ENCODE measurements at regions not wholly inside any gene's neighbourhood (a gene's known extent, or its start where the extent isn't known, plus 50 kb on each side); places are given as distances from the start of the nearest gene placed in this dataset.

DNA sequence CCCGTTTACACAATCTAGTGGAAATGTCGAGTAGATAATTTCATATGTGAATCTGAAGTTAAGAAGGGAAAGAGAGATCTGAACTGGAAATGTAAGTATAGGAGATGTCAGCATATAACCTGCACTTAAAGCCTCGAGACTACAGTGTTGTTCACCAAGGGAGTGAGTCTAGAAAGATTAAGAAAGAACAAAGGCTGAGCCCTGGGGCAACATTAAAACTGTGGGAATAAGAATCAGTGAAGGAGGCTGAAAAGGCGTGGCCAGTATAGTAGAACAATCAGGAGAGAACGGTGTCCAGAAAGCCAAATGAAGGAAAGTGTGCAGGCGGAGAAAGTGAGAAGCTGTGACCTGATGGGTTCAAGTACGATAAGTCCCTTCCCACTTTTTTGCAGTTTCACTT, 118.8 kb upstream of the TENM3 start:
- no peak for DNase-seq

DNA sequence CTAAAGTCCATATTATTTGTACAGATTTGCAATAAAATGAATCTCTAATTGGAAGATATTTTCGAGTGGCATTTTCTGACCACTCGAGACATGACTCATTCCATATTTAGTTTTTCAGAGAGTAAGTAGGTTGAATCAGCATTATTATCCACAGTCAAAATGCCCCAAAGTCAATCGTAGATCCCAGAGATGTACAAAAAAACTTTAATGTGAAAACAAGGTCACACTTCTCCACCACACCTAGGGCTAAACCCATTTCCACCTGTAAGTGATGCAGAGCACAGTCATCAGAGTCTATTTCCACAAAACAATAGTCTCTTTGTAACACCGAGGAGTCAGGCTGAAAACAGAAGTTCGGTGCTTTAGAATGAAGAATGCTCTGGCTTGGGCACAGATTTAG, 117.1 kb upstream of the TENM3 start:
- DNase-seq = no peak

DNA sequence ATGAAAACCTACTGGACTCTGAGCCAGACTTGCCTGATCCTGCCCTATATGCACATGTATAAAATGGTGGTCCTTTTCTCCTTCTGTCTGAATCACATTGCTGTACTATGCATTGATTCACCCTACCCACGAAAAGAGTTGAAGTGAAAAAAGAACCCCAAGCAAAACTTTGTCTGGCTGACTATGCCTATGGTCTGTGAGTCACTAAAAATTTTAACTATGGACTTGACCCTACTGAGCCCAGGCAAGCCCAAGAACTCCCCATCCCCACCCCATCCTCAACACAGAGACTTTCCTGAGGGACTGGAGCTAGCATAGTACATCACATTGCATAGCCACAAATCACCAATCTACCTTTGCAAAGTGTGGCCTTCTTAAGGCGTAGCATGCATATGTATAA, 116.6 kb upstream of the TENM3 start:
- no peak for DNase-seq

DNA sequence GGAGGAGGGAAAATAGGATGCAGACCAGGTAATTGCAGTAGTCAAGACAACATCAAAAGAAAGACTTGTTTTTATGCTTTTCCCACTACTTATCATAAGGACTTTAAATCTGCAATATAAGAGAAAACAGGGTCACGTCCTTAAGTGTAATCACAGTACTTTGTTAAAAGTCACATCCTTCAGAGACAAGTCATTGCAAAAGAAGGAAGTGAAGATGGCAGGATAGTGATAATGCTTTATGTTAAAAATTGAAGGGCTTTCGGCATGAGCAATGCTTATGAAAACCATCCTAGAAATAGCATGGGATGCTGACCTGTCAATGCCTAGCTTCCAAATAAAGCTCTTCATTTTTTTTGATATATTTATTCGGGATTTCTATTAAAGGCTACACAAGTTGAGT, 110.2 kb upstream of the TENM3 start:
- no peak for DNase-seq

DNA sequence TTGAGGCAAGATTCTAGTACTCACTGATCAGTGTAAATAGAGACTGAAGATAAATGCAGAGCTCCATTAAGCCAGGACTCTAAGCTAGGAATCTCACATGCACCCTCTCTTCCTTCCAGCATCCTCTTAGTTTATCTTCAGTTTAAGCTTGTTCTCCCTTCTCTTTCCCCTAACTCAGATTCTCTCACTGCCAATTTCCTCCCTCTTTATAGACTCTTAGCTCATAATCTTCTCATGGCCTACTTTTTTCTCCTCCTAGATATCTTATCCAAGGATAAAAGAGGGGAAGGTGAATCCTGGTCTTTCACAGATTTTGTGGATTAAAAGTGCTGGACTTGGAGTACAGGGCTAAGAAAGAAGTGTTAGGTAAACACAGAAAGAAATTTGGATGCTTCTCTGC, 108.9 kb upstream of the TENM3 start:
- no peak for DNase-seq

DNA sequence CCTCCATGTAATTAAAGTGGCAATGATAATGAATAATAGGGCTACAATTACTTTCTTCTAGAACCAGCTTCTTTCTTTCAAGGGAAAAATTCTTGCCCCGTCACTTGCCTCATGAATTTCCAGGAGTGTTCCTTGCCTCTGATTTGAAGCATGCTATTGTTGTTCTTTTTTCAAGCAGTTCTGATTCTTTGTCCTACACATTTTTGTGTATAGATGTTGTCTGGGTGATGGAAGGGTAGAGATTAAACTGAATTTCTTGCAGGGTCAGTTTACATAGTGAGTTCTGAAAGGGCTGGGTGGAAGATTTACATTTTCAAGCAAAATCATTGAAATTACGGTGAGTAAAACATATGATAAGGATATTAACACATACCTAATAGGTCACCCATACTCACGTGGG, 107.0 kb upstream of the TENM3 start:
- no peak for DNase-seq

DNA sequence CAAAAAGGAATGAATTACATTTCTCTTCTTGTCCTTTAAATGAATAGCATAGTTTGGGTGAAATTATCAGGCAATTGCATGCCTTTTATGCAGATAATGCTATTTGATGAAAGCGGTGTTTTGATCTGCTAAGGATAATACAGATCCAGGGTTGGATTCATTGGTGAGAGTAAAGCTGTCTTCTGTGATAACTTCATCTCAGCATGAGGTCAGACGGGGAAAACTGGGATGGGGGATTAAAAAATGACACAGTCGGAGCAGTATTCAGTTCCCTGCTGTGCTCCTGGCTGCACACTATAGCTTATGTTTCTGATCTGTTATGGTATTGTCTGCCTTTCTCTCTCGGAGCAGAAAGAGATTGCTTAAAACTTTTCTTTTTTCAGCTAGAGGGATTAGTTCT, 105.9 kb upstream of the TENM3 start:
- DNase-seq = no peak

DNA sequence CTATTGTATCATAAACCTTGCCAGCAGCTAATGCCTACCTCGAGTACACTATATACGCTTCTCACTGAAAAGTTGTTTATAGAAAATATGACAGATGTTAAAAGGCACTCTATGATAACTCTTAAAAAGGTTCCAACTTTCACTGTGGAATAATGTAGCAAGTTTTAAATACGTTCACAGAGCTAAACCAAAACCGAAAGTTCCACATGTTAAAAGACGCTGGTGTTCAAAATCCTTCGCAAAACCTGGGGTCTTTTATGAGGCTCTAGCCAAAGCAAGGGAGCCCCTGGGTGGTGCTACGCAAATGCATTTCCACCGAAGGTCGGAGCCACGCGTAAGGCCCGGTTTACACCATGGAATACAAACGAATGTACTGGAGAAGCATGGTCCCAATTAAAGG, 103.7 kb upstream of the TENM3 start:
- no peak for DNase-seq

DNA sequence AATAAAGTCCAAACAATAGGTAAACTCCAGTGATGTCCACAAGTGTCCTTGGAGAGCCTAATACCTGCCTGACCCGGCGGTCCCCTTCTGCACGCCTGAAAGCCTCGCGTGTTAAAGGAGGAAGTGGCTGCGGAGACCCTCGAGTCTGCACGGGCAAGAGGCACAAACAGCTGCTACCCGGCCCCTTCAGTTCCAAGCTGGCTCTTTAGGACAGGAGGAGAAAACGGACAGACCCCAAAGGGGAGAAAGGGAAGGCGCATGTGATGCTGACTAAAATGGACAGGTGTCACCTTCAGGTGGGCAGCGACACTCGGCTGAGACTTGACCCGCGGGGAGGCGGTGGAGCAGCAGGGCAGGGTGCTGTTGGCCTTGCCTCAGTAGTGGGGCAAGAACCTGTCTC, 102.7 kb upstream of the TENM3 start:
- no peak for DNase-seq

DNA sequence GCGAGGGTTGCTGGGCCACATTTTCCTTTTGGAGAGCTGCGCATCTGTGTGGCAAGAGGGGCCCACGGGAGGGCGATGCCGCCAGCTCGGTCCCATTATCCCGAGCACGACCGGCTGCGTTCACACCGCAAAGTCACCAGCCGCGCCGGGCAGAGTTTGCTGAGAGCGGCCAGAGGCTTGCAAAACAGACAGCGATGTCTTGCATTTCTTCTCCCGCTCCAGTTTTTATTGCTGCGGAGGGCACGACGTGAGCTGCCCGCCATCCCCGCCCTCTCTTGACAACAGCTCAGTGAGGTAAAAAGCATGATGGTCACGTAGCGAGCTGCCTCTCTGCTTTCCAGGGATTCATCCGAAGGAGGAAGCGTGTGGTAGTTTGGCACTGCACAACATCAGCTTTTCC, 102.1 kb upstream of the TENM3 start:
- DNase-seq = no peak

DNA sequence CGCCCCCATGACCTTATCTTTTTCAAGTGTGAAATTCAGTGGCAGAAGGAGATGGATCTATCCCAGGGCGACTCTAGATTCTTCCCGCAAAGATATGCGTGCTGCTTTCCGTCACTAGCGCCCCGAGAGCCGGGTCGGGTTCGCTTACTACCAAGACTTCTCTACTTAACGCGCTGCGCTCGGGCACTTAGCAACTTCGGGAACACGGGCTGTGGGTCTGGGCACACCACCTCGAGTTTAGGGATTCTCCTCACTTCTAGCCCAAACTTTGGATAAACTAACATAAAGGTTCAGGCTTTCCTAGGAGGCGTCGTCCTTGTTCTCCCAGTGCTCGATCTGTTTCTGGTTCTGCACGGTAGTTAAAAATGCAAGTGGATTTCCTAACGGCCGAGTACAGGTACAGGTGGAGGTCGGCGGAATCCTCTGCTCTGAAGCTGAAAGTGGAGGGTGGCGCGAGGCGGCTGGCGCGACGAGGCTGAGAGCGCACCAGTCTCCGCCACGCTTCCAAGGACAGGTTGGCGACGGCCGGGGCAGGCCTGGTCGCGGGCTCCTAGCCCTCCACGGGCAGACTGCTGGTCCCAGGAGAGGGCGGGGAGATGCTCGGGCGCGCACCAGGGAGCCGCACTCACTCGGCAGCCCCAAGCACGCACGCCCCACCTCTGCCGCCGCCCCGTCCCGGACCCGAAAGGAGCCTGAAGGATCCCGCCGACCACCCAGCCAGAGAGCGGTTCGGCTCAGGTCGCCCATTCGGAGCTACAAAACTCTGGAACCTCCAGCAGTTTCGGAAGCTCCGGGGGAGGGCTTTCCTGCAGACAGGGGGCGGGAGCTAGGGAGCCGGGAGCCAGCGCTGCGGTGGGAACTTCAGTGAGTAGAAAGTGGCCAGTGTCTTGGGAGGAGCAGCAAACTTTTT, 100.8 kb upstream of the TENM3 start:
- no peak for DNase-seq

DNA sequence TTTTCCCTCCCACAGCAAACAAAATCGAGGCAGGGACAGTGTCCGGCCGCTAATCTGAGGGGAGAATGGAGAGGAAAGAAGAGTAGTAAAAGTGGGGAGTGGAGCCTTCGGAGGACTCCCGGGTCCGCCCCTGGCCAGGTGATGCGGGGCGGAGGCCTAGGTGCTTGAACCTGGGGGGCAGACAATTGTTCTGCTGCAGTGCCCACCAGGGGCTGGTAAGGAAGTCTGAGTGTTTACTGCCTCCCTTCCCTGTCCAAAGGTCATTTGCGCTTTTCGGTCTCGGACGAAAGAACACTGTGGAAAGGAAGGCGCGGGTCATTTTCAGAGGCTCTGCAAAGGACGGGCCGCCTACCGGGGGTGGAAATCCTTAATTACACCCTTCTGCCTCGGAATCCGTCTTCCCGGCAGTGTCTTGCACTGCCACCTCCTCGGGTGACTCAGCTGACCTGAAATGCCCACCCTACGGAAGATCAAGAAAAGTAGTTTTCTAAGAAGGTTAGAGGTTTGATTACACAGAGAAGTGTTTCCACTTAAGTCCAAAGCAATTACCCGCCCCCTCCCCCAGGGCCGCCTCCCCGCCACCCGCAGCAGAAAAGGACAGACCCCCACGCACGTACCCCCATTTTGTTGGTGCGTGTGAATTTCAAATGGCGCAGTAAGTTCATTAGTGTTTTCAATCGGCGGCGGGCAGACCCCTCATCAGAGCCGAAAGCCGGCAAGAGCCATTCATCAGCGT, 99.9 kb upstream of the TENM3 start:
- no peak for DNase-seq

DNA sequence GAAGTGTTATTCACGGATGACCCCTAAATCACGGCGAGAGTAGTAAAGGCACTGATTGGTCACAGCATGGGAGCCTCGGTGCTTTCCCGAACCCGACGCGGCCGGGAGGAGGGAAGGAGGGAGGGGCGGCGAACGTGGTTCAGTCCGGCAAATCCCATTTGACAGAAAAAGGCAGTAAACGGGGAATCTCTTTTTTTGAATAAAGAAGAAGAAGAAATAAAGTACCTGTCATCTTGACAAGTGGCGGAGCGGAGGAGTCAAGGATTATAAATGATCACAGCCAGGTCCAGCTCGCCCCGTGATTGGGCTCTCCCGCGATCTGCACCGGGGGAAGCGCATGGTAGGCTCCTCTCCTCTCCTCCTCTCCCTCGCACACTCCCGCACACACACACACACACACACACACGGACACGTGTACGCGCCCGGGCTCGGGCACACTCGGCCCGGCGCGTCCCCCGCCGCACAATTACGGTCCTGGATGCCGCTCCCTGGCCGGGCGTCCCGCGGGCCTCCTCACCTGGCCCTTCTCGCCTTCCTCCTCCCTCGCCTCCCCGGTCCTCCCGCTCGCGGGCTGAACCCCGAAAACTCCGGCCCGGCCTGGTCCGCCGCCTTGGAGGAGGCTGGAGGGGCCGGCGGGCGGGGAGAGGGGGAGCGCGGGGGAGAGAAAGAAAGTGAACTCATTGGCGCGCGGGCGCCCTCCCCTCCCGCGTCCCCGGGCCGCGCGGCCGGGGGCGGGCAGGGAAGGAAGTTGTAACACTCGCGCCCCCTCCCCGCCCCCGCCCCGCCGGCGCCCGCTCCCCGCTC, 99.2 kb upstream of the TENM3 start:
- DNase-seq = no peak

DNA sequence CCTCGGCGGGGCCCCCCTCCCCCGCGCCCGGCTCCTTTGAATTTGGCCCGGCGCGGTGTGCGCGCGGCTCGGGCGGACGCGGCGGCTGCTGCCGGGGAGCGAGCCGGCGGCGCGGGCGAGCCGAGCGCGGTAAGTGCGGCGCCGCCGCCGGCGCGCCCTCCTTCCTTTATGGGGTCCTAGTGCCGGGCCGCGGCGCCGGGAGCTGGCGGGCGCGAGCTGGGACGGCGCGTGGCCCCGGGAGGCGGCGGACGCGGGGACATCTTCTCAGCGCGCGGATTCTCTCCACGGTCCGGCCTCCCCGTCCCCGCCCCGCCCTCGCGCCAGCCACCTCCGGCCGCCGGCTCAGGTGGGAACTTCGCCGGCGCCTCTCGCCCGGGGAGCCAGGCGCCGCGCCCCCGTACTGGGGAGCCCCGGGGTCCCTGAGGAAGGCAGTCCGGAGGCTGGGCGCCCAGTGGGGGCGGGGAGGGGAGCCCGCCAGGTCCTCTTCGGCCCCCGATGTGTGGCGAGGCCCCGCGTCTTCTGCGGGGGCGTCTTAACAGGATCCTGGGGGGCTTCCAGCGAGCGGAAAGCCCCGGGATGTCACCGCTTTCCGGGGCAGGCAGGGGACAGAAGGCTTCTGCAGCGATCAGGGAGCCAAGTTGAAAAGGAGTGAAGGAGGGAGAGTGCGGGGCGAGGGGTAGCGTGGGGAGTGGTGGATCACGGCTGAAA, 98.4 kb upstream of the TENM3 start:
- DNase-seq = no peak

DNA sequence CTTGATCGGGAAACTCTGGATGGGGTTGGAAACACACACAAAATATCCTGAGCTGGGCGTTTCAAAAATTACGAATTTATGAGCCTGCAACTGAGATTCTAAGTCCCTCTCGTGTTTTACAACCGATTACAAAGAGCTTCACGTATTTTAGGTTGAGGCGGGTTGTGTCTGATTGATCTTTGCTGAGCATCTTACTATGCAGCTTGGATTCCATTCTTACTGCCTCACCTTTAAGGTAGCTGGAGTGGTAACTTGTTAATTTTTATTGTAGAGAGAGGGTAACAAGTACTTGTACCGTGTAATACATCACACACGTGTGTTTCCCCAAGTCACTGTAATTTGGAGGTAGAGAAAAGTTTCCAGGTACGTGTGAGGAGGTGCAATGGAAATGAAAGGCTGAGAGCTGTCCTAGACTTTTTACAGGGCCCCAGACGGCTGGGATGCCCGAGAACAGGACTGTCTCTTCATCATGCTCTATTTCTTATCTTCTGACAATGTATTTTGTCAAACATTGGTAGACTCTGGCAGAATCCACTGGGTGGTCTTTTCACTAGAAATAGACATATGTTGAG, 97.8 kb upstream of the TENM3 start:
- DNase-seq = no peak

DNA sequence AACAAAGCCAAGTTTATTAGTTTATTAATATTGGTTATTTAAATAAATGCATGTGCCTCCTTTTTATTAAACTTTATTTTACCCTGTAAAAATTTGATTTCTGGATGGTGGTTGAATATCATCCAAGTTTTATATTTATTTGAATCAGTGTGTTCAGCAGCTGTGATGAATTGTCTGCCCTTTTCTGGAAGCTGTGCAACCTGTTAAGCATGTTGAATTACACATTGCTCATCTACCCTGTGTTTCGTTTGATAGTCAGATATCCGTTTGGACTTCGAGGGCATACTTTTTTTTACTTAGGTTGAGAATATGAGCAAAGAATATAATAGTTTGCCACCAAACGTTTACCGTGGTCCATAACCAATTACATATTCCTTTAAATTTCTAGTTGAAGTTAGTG, 95.8 kb upstream of the TENM3 start:
- DNase-seq = no peak

DNA sequence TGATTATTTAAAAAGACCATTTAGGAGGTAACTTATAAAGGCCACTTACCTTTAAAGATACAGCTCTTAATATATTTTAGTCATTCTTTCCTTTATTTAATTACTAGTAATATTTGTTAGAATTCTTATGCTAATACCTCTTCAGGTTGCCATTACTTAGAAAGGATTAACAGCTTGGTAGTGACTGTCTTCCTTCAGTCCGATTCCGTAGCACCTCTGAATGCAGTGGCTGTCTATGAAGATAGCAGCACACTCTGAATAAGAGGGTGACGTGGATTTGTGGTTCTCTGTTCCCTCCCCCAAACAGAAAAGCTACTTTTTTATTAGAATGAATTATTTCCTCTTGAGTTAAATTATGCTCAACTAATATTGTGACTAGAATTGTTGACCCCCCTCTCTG, 92.6 kb upstream of the TENM3 start:
- no peak for DNase-seq

DNA sequence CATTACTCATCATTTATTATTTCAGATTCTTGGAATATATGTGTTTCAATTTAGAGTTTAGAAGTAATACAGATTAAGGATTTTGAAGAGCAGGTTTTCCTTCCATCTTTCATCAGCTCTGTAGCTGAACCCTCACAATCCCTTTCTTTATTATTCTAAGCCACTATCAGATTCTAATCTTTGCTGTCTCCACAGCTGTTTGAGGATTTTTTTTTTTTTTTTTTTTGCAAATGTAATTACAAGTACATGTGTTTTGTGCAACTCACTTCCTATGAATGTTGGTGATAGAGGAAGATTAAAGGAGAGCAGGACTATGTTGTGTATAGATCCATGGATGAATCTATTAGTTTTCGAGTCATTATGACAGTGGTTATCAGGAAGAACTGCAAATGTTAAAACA, 87.4 kb upstream of the TENM3 start:
- no peak for DNase-seq

DNA sequence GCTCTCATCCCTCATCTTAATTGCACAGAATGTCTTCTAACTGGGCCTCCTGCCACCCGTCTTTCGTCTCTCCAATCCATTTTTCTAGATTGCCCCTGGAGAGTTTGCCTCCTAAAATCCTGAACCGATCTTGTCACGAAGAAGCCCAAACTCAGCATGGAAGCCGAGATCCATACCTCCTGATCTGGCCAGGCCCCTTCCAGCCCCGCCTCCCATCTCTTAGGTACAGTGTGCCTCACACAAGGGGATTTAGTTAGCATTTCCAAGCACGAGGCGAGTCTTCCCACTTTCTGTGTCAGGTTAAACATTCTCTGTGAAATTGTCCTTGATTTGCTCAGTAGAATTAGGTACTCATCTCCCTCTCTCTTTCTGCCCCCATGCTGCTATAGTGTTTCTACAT, 80.0 kb upstream of the TENM3 start:
- no peak for DNase-seq

DNA sequence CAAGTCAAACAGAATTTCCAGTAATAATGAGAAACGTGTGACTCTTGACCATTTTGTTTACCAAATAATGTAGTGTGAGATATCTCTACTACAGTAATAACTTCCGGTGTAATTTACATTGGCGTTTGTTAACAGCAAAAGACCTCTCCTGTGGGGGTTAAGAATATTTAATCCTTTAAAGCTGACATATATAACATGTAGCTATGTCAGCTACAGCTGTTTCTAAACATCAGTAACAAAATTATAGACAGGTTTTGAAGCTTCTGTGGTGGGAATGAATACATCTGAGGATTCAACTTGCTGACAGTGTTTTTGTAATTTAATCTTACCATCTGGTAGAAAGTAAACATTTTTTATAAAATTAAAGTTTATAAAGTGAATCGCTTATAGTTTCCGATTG, 73.6 kb upstream of the TENM3 start:
- no peak for DNase-seq

DNA sequence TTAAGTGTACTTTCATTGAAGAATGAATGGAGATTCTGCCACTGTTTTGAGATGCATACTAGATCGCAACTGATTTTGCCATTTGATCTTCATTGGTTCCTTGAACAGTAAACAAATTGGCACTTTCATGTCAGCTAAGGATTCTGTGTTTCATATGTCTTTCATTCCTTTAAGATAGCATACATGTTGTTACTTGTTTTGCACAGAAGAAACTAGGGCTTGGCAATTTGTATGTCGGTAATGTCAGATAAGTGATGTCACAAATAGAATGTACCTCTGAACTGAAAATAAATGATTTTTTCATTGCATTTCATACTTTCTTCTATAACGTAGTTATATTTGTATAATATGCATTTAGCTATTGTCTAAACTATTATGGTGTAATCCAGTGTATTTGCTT, 73.2 kb upstream of the TENM3 start:
- no peak for DNase-seq

DNA sequence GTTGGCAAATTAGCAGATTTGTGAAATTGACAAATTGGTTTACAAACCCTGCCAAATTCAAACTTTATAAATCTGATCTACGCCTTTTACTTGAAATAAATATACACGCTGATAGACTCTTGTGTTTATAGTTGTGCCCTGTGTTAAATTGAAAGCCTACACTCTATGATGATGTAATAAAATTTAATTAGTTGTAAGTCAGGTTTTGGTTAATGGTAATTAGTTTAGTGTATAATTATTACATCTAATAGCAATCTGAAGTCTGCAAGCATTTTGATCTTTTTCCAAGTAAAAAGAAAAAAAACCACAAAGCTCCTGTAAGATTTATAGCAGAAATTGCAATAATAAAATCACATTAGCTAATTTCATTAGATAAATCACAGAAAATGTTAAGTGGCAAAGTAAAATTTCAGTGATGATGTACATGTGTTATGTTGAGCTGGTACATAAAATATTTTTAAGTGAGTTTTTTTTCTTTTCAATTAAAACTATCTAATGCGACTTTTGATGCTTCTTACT, 72.7 kb upstream of the TENM3 start:
- DNase-seq = no peak
